Glomerular visceral epithelial cell (primary cell): ENCODE measurements at regions not wholly inside any gene's neighbourhood (a gene's known extent, or its start where the extent isn't known, plus 50 kb on each side); places are given as distances from the start of the nearest gene placed in this dataset.

Experiments
- DNase-seq: peaks from one replicate; pipeline ENCODE4 v3.0.0-alpha.2; 2016; ENCODE audit errors: extremely low spot score

DNA sequence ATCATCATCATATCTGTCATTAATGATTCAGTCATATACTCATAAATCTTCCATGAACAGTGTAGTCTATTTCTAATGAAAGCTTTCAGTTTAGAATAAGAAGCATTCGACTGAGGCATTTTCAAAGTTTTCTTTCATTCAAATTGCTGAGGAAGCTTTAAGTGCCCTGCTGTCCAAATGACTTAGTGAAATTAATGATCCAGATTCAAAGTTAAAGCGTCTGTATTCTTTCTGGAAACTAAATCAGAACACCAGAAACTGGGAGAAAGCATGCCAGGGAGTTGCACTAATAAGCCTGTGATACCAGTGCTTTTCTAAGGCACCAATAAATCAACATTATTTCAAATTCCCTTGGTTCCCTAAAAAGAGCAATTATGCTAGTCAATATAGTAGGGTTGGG is 367.8 kb upstream of the ANO5 start:
- DNase-seq: no peak

DNA sequence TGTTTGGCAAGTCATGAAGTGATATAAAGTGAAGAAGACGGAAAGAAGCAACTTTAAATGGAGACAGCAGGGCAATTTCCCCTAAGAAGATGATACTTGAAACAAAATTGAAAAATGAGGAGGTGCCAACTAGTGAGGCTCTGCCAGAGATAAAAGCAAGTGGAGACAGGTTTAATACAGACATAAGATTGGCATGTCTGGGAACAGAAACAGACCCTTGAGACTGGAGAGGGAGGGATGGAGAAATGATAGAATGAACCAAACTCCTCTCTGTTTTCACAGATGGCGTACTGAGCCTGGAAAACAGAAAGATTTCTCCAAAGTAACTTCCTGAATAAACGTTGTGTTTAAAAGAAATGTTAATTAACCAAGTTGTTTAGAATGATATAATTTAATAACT is 354.5 kb upstream of the ANO5 start:
- DNase-seq: no peak

DNA sequence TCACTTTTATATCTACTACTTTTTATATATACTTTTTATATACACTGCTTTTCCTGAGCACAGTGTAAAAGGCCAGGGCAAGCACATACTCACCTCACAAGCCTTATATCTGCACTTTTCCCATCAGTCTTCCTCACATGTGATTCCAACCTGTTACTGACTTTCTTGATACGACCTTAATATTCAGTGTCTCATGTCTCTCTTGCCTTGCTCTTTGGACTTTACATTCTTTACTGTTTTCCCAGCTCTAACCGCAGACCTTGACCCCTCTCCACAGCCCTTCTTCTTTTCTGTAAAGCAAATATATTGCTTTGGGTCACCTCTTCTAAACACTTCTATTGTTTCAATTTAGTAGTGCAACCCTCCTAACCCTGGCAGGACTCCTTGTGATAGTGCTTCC is 353.1 kb upstream of the ANO5 start:
- no peak for DNase-seq

DNA sequence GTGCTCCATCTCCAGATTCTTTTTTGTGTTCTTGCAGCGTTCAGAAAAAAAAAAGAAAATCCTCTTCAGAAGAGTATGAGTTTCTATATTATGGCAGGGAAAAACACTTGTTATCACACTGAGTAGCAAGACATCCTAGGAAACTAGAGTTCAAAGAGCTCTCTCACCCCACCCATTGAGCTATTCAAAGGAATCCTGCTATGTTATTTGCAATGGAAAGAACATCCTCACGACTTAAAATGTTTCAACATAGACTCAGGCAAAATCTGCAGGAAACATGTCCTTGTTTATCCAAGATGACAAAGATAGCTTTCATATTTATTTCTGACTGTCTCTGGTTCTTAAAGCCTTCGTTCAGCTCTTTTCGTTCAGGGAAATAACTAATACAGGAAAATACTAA is 331.6 kb upstream of the ANO5 start:
- no peak for DNase-seq

DNA sequence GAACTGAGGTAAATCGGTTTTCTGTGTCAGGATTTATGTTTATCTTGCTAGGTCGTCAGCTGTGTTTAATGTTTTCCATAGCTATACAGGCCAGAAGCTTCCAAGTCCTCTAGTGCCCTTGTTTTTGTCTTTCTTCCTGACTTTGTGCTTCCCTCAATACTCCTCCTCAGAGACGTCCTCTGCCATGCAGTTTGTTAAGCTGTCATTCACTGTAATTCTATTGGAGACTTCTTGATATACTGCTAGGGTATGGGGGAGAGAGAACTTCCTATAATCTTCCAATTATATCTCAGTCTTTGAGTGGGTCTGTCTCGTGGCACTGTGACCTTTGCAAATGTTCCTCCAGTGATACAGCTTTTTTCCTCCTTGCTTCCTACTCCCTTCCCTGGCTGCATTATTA is 327.3 kb upstream of the ANO5 start:
- no peak for DNase-seq

DNA sequence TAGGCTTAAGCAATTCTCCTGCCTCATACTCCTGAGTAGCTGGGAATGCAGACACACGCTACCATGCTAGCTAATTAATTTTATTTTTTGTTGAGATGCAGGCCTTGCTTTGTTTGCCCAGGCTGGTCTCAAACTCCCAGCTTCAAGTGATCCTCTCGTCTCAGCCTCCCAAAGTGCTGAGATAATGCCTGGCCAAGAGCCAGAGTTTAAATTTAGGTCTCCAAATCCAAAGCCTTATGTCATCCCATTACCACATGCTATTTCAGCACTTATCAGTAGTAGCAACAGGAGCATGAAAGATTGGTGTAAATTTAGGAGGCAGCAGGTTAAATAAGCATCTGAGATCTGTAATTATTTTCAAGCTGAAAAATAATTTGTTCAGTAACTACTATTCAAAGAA is 326.1 kb upstream of the ANO5 start:
- no peak for DNase-seq

DNA sequence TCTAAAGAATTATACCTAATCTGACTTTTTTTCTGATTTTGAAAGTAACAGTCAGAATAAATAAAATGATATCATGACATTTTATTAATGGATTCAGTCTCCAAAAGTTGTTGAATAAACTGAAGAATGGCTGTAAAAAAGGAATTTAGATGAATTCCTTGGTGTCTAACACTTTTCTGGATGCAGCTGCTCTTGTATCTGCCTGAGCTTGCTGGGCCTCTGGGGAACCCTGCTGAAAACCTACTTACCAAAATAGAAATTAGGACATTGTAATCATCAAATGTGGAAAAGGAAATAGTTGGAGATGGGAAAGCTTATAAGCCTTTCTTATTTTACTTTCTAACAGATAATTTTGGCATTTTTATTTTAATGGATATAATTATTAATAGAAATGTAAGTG is 315.7 kb upstream of the ANO5 start:
- no peak for DNase-seq

DNA sequence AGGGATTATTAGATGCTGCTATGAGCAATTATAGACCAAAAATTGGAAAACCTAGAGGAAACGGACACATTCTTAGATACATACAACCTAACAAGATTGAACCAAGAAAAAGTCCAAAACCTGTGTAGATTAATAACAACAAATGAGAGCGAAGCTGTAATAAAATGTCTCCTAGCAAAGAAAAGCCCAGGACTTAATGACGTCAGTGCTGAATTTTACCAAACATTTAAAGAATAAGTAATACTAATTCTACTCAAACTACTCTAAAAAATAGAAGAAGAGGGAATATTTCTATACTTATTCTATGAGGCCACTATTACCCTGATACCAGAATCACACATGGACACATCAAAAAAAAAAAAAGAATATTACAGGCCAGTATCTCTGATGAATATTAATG is 309.5 kb upstream of the ANO5 start:
- DNase-seq: no peak

DNA sequence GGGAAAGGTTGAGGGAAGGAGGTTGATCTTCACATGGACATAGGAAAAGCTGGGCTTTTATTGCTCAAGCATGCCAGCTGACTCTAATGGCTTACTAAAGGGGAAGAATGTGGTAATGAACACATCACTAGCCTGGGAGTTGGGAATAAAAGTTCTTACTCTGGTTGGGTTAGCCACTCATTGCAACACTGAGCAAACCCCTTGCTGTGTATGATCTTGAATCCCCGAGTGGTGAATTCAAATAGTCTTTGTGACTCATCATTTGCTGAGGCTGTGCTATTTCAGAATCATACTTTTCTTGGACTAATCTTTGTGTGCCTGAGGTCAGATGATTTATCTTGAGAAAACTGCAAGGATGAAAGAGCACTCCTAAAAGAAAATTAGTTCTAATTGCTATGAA is 304.1 kb upstream of the ANO5 start:
- DNase-seq: no peak

DNA sequence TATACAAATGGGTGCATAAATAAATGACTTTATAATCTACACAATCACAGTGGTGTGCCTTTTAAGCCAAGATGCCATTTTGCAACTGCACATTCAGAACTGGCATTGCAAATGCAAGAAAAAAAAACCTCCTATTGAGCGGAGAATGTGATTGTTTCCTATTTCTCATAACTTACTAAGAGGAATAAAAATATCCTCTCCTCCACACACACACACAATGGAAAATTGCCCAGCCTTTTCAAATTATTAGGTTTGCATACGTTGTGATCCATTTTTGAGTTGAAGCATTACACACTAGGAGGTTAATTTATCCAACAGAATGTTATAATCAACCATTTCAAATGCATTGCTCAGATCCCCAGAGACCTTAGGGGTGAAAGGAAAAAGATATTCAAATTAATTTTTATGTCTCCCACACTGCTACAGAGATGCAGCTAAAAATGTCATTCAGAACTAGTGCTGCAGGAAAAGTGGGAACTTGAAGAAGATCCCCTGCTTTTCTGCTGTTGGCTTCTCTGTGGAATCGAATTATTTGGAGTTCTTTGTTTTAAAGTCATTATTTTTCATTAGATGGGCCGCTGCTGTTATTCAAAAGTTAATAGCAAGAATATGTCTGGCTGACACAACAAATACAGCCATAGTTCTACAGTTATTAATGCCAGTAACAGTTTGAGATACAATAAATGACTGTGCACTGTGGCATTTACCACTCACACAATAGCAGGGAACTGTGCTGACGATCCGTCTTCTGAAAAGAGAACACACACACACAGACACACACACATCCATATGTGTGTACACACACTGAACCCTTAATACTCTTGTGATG is 299.9 kb upstream of the ANO5 start:
- DNase-seq: no peak

DNA sequence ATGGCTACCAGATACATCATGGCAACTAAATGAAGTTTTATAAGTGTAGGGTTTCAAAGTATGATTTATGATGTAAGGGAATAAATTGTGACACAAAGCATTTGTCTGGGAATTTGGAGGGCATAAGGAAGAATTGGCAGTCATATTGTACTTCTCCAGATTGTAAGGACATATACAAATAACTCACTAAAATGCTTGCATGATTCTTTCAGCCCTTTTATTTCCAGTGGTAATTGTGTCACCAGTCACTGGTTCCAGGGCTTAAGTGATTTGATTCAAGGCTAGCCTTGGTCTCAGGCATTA is 299.4 kb upstream of the ANO5 start:
- DNase-seq: no peak

DNA sequence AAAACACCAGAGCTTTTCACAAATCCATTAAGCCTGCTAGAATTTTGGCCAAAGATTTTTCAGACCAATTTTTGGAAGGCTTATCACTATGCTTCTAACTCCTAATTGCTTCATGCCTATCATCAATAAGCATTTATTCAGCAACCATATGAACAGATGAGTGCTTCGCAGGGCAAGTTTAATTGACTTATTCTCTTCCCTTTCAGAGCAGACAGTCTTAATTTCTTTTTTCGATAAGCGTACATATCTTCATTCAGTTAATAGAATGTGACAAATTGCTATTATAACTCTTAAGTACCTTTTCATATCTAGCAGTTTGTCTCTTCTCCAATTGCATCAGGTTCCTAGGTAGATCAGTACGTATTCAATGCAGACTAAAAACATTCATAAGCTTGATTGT is 298.4 kb upstream of the ANO5 start:
- DNase-seq: no peak

DNA sequence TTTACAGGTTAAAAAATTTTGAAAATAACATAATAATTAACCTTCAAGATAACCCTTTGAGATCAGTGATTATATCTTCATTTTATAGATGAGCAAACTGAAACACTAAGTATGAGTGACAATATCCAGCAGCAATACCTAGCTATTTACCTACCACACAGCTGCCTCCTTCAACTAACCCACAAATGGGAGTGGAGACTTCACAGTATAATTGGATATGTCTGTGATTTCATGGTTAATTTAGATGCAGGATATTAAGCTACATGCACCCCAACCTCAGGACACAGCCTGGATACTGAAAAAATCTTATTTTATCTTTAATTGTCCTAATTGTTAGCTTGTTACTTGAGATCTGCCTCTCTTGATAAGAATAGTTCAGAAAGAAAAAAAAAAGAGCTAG is 297.2 kb upstream of the ANO5 start:
- DNase-seq: no peak

DNA sequence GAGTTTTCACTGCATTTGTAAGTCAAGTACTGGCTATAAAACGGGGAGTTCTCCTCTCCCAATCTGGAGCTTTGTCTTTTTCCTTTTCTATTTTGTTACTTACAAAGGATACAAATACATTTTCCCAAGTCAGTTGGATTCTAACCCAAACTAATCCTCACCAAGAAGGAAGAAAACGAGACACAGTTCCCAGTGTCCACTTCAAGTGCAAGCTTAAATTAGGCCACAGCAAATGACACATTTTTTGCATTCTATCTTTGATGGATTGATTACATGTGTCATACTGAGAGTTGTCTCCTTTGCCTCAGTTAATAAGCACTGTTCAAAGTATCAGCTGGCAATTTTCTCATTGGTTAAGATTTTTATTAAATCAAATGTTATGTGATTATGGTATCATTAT is 296.7 kb upstream of the ANO5 start:
- no peak for DNase-seq

DNA sequence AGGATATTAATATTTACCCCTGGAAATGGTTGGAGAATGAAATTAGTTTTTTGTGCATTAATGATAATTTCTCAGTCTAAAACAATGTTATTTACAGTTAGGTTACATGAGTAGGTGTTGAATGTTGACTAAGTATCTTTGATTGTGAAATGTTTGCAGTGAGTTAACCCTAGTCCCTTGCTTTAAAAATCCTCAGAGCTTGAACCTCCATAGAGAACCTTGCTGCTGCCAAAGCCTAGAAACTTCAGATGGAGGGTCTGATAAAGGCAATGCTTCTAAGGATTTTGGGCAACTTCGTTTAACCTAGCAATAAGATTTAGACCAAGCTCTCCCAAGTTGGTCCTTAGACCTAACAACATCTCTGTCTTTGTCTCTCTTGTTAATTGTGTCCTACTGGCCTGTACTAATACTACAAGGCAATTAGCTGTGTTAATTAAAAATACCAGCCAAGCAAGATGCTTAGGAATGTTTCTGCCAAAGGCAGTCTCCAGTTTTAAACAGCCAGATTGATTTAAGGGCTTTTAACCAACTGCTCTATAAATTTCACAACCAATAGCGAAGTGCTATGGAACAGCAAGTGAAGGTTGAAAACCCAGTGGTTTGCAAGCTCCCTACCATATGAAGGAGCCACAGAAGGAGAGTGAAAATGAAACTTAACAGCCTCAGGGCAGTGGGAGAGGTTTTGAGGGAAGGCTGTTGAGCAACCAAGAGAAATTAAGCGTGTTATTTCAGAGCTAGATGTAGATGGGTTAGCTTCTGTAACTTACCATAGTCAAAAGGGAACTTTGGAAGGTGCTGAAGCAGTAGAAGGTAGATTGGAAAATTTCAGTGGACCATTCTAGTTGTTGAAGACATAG is 295.9 kb upstream of the ANO5 start:
- no peak for DNase-seq

DNA sequence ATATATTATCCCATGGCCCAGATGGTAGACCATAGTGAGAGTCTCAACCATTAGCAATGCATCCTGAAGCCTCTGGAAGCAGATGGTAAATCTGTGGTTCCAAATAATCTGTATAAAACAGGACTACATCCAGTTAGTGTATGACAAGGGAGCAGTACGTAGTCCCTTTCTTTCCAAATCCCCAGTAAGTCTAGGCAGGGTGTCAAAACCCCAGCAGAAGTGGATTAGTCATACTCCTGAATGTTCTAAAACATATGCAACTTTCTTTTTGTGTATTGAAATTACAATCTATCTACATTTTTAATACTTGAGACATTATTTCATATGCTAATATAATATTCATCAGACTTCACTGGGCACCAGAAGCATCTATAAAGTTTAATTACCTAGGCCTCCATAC is 295.1 kb upstream of the ANO5 start:
- DNase-seq: no peak

DNA sequence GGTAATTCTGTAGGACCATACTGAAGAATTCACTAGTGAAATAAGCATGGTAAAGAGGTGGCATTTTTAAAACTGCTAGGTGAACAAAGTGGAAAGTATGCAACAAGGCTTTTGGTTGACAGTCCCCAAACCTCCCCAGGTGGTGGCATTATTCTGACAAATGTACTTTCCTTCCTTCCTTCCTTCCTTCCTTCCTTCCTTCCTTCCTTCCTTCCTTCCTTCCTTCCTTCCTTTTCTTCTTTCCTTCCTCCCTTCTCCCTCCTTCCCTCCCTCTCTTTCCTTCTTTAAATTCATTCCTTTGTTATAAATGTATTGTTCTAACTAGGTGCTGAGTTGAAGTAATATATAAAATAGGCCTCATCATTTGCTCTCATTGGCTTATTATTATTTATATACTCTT is 284.7 kb upstream of the ANO5 start:
- no peak for DNase-seq

DNA sequence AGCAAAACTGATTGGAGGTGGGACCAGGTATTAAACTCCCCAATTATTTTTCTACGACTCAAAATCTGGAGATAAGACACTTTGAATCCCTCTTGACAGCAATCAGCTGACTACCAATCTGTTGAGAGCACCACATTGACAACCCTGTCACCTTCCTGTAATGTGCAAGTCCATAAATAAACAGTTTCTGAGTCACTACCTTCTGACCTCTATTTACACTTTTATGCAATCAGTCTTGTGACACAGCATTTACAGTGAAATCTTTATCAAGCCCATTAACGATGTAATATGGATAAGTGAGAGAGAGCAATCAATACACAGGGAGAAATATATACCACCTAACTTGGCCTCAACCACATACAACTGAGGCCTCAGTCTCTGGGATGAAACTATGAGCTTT is 283.7 kb upstream of the ANO5 start:
- no peak for DNase-seq

DNA sequence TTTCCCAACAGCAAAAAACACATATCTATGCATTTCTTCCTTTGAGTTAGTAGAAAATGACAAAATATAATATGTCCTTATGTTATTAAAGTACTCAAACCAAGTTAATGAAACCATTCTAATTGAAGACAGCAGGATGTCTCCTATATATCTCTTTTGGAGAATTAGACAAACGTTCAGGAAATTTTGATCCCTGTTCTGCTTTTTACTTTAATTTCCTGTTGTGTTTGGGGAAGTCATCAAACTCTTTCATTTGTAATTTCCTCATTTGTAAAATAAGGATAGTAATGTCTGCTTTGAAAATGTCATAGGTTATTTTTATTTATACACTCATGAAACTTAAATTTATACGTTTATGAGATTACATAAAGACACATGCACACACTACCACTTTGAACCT is 281.8 kb upstream of the ANO5 start:
- DNase-seq: no peak

DNA sequence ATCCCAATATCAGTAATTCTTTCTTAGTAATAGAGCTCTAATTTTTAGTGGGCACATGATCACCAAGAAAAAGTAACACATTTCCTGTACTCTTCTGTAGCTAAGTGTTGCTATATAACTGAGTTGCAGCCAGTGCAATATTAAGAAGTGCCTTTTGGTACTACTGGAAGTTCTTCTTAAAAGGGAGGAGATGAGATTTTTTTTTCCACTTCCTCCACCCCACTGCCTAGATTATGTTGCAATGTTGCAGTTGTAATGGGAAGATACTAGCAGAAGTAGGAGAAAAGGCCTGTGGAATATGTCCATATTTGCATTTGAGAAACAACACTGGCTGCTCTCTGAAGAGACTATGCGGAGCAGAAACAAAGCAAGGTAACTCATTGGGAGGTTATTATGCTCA is 280.6 kb upstream of the ANO5 start:
- no peak for DNase-seq

DNA sequence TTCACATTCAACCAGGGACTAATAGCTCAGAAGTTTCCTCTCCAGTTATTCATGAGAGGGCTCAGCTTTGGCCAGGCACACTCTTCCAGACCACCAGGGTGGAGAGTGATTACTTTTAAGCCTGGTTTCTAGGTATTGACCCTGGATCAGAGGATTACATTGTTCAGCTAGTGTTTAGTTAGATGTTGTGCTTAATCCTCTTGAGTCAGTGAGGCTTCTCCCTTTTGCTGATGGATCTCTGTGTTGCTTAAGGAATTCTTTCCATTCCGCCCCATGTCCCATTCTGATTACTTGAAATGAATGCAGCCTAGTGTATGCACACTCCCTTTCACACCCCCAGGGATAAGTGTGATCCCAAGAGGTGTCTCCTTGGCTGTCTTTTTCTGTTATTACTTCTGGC is 271.7 kb upstream of the ANO5 start:
- DNase-seq: no peak

DNA sequence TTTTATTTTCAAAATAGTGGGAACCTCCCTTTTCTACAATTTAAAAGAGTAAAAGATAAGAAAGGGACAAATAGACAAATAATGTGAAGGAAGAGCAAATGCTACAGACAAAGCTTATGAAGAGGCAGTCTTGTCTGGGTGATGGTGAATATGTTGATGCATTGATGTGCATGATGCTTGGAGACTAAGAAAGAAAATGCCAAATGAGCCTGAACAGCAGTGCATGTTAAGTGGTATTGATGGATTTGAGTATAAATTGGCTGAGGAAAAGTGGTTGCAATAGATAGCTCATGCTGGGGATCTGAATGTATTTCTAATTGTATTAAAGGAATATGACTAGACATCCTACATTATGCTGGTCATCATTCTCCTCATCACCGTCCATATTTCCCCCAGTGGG is 268.6 kb upstream of the ANO5 start:
- DNase-seq: no peak

DNA sequence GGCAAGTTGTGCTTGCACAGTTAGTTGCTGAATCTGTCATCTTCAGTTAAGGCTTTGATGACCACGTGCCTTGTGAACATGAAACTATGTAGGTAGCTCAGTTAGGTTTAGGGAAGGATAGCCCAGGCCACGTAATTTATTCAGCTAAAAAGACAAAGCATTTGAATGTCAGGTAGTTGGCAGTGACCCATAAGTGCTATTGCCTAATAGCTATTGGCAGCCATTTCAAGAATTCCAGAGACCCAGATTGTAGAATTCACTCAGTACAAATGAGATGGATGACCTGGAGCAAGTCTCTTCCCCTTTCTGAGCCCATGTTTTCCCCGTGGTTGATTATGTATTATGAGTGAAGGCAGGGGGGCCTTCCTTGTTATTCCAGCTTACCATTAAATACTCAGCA is 265.3 kb upstream of the ANO5 start:
- peak; percentile 0 for DNase-seq

DNA sequence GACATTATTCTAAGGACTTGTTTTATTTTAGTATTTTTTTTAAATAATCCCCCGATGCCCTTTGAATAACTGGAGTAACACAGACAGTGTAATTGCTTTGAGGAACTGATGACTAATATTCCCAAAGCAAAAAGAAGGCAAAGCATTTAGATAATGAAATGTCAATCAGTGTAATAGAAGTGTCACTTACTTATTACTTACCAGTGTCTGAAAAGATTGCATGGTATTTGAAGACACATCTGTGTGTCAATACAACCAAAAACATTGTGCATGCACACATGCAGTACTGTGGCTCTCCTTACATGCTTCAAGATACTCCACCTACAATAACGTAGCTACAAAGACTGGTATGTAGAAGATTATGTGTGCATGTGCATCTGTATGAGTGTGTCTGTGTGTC is 264.0 kb upstream of the ANO5 start:
- DNase-seq: no peak
